Neuronal stem cell (in vitro differentiated cells): ENCODE measurements at regions not wholly inside any gene's neighbourhood (a gene's known extent, or its start where the extent isn't known, plus 50 kb on each side); places are given as distances from the start of the nearest gene placed in this dataset.

Experiments
- DNase-seq: peaks from one replicate; pipeline ENCODE4 v3.0.0-alpha.2; 2013; ENCODE audit warnings: low spot score
- H2AFZ ChIP-seq: one replicate; pipeline ENCODE4 v1.6.1; 2013; ENCODE audit warnings: mild to moderate bottlenecking, low read length, inconsistent platforms
- H2AK5ac ChIP-seq: 2 replicates; pipeline ENCODE4 v1.6.1; 2013; ENCODE audit warnings: low read depth, mild to moderate bottlenecking, inconsistent platforms, low read length, moderate library complexity, mixed read lengths
- H2BK120ac ChIP-seq: 2 replicates; pipeline ENCODE4 v1.6.1; 2013; ENCODE audit warnings: low read depth, mild to moderate bottlenecking, inconsistent platforms, low read length, moderate library complexity, mixed read lengths
- H2BK12ac ChIP-seq: one replicate; pipeline ENCODE4 v1.6.1; 2013; ENCODE audit warnings: low read length, inconsistent platforms
- H2BK15ac ChIP-seq: 2 replicates; pipeline ENCODE4 v1.6.1; 2013; ENCODE audit warnings: mild to moderate bottlenecking, low read length, inconsistent platforms, mixed read lengths
- H2BK5ac ChIP-seq: one replicate; pipeline ENCODE4 v1.6.1; 2013; ENCODE audit warnings: inconsistent platforms, mild to moderate bottlenecking, low read length, moderate library complexity
- H3K14ac ChIP-seq: one replicate; pipeline ENCODE4 v1.6.1; 2013; ENCODE audit warnings: low read length, inconsistent platforms
- H3K18ac ChIP-seq: 2 replicates; pipeline ENCODE4 v1.6.1; 2013; ENCODE audit warnings: low read length, inconsistent platforms
- H3K23ac ChIP-seq: 2 replicates; pipeline ENCODE4 v1.6.1; 2013; ENCODE audit warnings: low read depth, mild to moderate bottlenecking, mixed read lengths, low read length, inconsistent platforms; ENCODE audit not compliant: poor library complexity
- H3K27ac ChIP-seq: replicated peaks from 3 replicates; pipeline ENCODE4 v1.5.1; 2013; ENCODE audit warnings: low read length, inconsistent platforms
- H3K27me3 ChIP-seq, 3 experiments: 2 replicates each; pipeline ENCODE4 v1.6.1; 2013; ENCODE audit warnings: low read length in 3 of 3, mild to moderate bottlenecking in 2 of 3, inconsistent platforms in 1 of 3, low read depth in 1 of 3, mixed read lengths in 1 of 3, moderate library complexity in 1 of 3; ENCODE audit not compliant: control insufficient read depth in 3 of 3, insufficient read depth in 3 of 3
- H3K36me3 ChIP-seq, 2 donors: replicated peaks in 1 of 2; 2 replicates each; pipeline ENCODE4 v1.6.1; 2013; ENCODE audit warnings: low read length in 2 of 2; ENCODE audit not compliant: control insufficient read depth in 2 of 2, insufficient read depth in 2 of 2
- H3K4ac ChIP-seq: 2 replicates; pipeline ENCODE4 v1.6.1; 2013; ENCODE audit warnings: inconsistent platforms, mild to moderate bottlenecking, low read length, moderate library complexity
- H3K4me1 ChIP-seq, 2 donors: 1 replicate in 1 of 2; 2 replicates in 1 of 2; pipeline ENCODE4 v1.6.1; 2013; ENCODE audit warnings: low read length in 2 of 2, low read depth in 1 of 2; ENCODE audit not compliant: control insufficient read depth in 2 of 2, insufficient read depth in 1 of 2
- H3K4me2 ChIP-seq: one replicate; pipeline ENCODE4 v1.6.1; 2013; ENCODE audit warnings: mild to moderate bottlenecking, low read length, inconsistent platforms; ENCODE audit not compliant: insufficient read depth, poor library complexity, severe bottlenecking
- H3K4me3 ChIP-seq, 2 donors: 2 replicates each; pipeline ENCODE4 v1.5.1; 2013; ENCODE audit warnings: low read length in 2 of 2, mild to moderate bottlenecking in 2 of 2, inconsistent platforms in 1 of 2, moderate library complexity in 1 of 2
- H3K79me1 ChIP-seq: one replicate; pipeline ENCODE4 v1.6.1; 2013; ENCODE audit warnings: low read depth, mild to moderate bottlenecking, inconsistent platforms, low read length, moderate library complexity
- H3K9ac ChIP-seq: one replicate; pipeline ENCODE4 v1.6.1; 2013; ENCODE audit warnings: mild to moderate bottlenecking, low read depth, low read length, inconsistent platforms; ENCODE audit not compliant: poor library complexity
- H3K9me3 ChIP-seq, 2 donors: replicated peaks in 1 of 2; 2 replicates each; pipeline versions ENCODE3 to v1.6.1; 2013; ENCODE audit warnings: low read length in 2 of 2, mild to moderate bottlenecking in 2 of 2, inconsistent platforms in 1 of 2, low read depth in 1 of 2, mixed read lengths in 1 of 2, moderate library complexity in 1 of 2; ENCODE audit not compliant: control insufficient read depth in 2 of 2, insufficient read depth in 1 of 2
- H4K8ac ChIP-seq: one replicate; pipeline ENCODE4 v1.6.1; 2013; ENCODE audit warnings: low read depth, mild to moderate bottlenecking, inconsistent platforms, low read length, moderate library complexity
- H4K91ac ChIP-seq: one replicate; pipeline ENCODE4 v1.6.1; 2013; ENCODE audit warnings: low read length, low read depth, mild to moderate bottlenecking, inconsistent platforms; ENCODE audit not compliant: poor library complexity
- WGBS, 2 donors: extraction: QIAGEN DNeasy Blood & Tissue Kit; methylation state at CpG; one replicate each; pipeline ENCODE4 v1.1.7; 2013; ENCODE audit warnings: missing lambda C conversion rate in 2 of 2, mixed read lengths in 1 of 2; ENCODE audit not compliant: insufficient read length in 2 of 2, insufficient replicate concordance in 1 of 2; ENCODE audit errors: extremely low coverage in 2 of 2; 5-methylcytosine and 5-hydroxymethylcytosine counted together

GRCh38 chr1:38586993-38587646 is 272.5 kb downstream of the RRAGC start:
- Histone ChIP-seq H4K91ac (no peak overlapping the region), H4K8ac (no peak overlapping the region), H3K9me3 (peaks cover 0 to 3% of the 10 kb centered on the region in 2 donors), H3K14ac (no peak overlapping the region), H3K27me3 (no peaks in the 10 kb centered on the region), H3K23ac (no peak overlapping the region), H2BK12ac (no peak overlapping the region), H3K4ac (no peak overlapping the region), H3K4me3 (no peak overlapping the region), H2AK5ac (no peak overlapping the region), H2BK5ac (no peak overlapping the region), H3K36me3 (no peaks in the 10 kb centered on the region), H3K4me1 (peaks cover 0 to 3% of the 10 kb centered on the region in 2 donors), H3K4me2 (no peak overlapping the region), H3K9ac (no peak overlapping the region), H2AFZ (peak overlapping the region; percentile 77), H3K18ac (peak overlapping the region; percentile 34), H3K79me1 (no peaks in the 10 kb centered on the region), H3K27ac (no peak overlapping the region), H2BK15ac (no peak overlapping the region), H2BK120ac (no peak overlapping the region)
- WGBS, 2 donors, result no CpG with 5 or more reads among the region's 9 CpGs
- DNase-seq, result peak; percentile 37

DNA sequence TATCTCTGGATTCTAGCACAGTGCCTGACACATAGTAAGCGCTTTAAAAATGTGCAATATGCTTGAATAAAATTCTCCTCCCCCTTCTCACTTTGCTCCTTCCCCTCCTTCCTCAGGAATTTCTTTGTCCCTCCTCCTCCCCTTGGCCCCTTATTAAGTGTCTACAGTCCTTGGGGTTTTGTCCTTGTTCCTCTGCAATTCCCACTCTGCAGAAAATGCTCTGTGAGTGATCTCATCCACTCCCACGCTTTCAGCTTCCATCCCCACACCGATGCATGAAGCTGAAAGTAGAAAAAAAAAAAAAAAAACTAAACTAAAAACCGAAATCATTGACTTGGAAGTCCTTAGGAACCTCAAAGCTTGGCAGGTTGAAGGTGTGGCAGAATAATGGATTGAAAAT is 273.6 kb downstream of the RRAGC start:
- no peak overlapping the region for H2AK5ac ChIP-seq
- no peak overlapping the region for H2BK12ac ChIP-seq
- no peak overlapping the region for H2BK120ac ChIP-seq
- H3K4me3 ChIP-seq, result no peak overlapping the region
- H3K27me3 ChIP-seq, result no peaks in the 10 kb centered on the region
- no peak overlapping the region for H2AFZ ChIP-seq
- no peak overlapping the region for H4K8ac ChIP-seq
- H3K18ac ChIP-seq, result no peak overlapping the region
- no peak overlapping the region for H2BK15ac ChIP-seq
- no peak overlapping the region for H3K9ac ChIP-seq
- no peak overlapping the region for H3K27ac ChIP-seq
- no peak overlapping the region for H3K4ac ChIP-seq
- no CpG with 5 or more reads among the region's 4 CpGs for WGBS, 2 donors
- H3K79me1 ChIP-seq, result no peaks in the 10 kb centered on the region
- no peak overlapping the region for H3K4me2 ChIP-seq
- peaks cover 0 to 3% of the 10 kb centered on the region in 2 donors for H3K4me1 ChIP-seq
- H4K91ac ChIP-seq, result no peak overlapping the region
- no peaks in the 10 kb centered on the region for H3K9me3 ChIP-seq
- H2BK5ac ChIP-seq, result no peak overlapping the region
- no peak overlapping the region for H3K23ac ChIP-seq
- H3K14ac ChIP-seq, result no peak overlapping the region
- no peaks in the 10 kb centered on the region for H3K36me3 ChIP-seq
- no peak for DNase-seq

- no peak overlapping the region for H3K4ac ChIP-seq
- H3K23ac ChIP-seq, result no peak overlapping the region
- H3K14ac ChIP-seq, result no peak overlapping the region
- H2BK5ac ChIP-seq, result no peak overlapping the region
- H4K8ac ChIP-seq, result no peak overlapping the region
- no peak overlapping the region for H4K91ac ChIP-seq
- H3K27ac ChIP-seq, result no peak overlapping the region
- no peak overlapping the region for H2BK15ac ChIP-seq
- no peak overlapping the region for H3K18ac ChIP-seq
- no peak overlapping the region for H3K4me2 ChIP-seq
- H3K79me1 ChIP-seq, result no peaks in the 10 kb centered on the region
- H2BK12ac ChIP-seq, result no peak overlapping the region
- H3K9me3 ChIP-seq, result no peaks in the 10 kb centered on the region
- peaks cover 0 to 3% of the 10 kb centered on the region in 2 donors for H3K4me1 ChIP-seq
- DNase-seq, result no peak
- H2BK120ac ChIP-seq, result no peak overlapping the region
- H3K9ac ChIP-seq, result no peak overlapping the region
- H3K36me3 ChIP-seq, result no peaks in the 10 kb centered on the region
- H3K4me3 ChIP-seq, result no peak overlapping the region
- peaks cover 0 to 5% (median 0%) of the 10 kb centered on the region in 3 experiments for H3K27me3 ChIP-seq
- no CpG with 5 or more reads among the region's 3 CpGs for WGBS, 2 donors
- no peak overlapping the region for H2AFZ ChIP-seq
- no peak overlapping the region for H2AK5ac ChIP-seq
These were observed 274.1 kb downstream of the RRAGC start for GRCh38 chr1:38585460-38585859.

- H3K18ac ChIP-seq, result no peak overlapping the region
- no peak for DNase-seq
- H3K9ac ChIP-seq, result no peak overlapping the region
- H2BK120ac ChIP-seq, result no peak overlapping the region
- no peak overlapping the region for H2AK5ac ChIP-seq
- H3K36me3 ChIP-seq, result no peaks in the 10 kb centered on the region
- no peak overlapping the region for H3K4me3 ChIP-seq
- no peak overlapping the region for H2BK12ac ChIP-seq
- no peak overlapping the region for H3K4me2 ChIP-seq
- H4K8ac ChIP-seq, result no peak overlapping the region
- H3K23ac ChIP-seq, result no peak overlapping the region
- peaks cover 0 to 3% of the 10 kb centered on the region in 2 donors for H3K4me1 ChIP-seq
- no peak overlapping the region for H2BK5ac ChIP-seq
- no peak overlapping the region for H4K91ac ChIP-seq
- no peak overlapping the region for H3K4ac ChIP-seq
- no peak overlapping the region for H2AFZ ChIP-seq
- H3K79me1 ChIP-seq, result no peaks in the 10 kb centered on the region
- no peak overlapping the region for H3K14ac ChIP-seq
- H2BK15ac ChIP-seq, result no peak overlapping the region
- no peaks in the 10 kb centered on the region for H3K9me3 ChIP-seq
- peaks cover 0 to 12% (median 1%) of the 10 kb centered on the region in 3 experiments for H3K27me3 ChIP-seq
- no CpG with 5 or more reads among the region's 11 CpGs for WGBS, 2 donors
- no peak overlapping the region for H3K27ac ChIP-seq
These were observed 274.9 kb downstream of the RRAGC start for GRCh38 chr1:38584448-38585355.
